Jurkat, Clone E6-1 (cell line): ENCODE measurements at regions not wholly inside any gene's neighbourhood (a gene's known extent, or its start where the extent isn't known, plus 50 kb on each side); places are given as distances from the start of the nearest gene placed in this dataset.

Experiments
- DNase-seq: peaks from one replicate; pipeline ENCODE4 v3.0.0-alpha.2; 2011; ENCODE audit warnings: low read depth, low spot score
- H3K4me3 ChIP-seq: 2 replicates; pipeline ENCODE4 v1.5.1; 2011; ENCODE audit warnings: mild to moderate bottlenecking, low read length, control low read depth, moderate library complexity

- no peak overlapping the region for H3K4me3 ChIP-seq
- no peak for DNase-seq
Observed at GRCh38 chr1:80891871-80892270, 908.9 kb upstream of the ADGRL2 start.

- H3K4me3 ChIP-seq = no peak overlapping the region
- DNase-seq = no peak
Observed at GRCh38 chr1:80882553-80882952, 918.2 kb upstream of the ADGRL2 start.

- no peak overlapping the region for H3K4me3 ChIP-seq
- DNase-seq = no peak
Observed at GRCh38 chr1:80878343-80878742, 922.4 kb upstream of the ADGRL2 start.

GRCh38 chr1:80876035-80876434, 924.7 kb upstream of the ADGRL2 start:
- H3K4me3 ChIP-seq = no peak overlapping the region
- DNase-seq = no peak

GRCh38 chr1:80869299-80869698, 931.4 kb upstream of the ADGRL2 start:
- no peak for DNase-seq
- no peak overlapping the region for H3K4me3 ChIP-seq

GRCh38 chr1:80847904-80848303, 952.8 kb upstream of the ADGRL2 start:
- no peak overlapping the region for H3K4me3 ChIP-seq
- no peak for DNase-seq

GRCh38 chr1:80846966-80847365, 953.8 kb upstream of the ADGRL2 start:
- DNase-seq = no peak
- H3K4me3 ChIP-seq = no peak overlapping the region

- no peak for DNase-seq
- H3K4me3 ChIP-seq = no peak overlapping the region
Observed at GRCh38 chr1:80842796-80843195, 957.9 kb upstream of the ADGRL2 start.

- no peak for DNase-seq
- no peak overlapping the region for H3K4me3 ChIP-seq
Observed at GRCh38 chr1:80841261-80841660, 959.5 kb upstream of the ADGRL2 start.

GRCh38 chr1:80837066-80837465, 963.7 kb upstream of the ADGRL2 start:
- no peak overlapping the region for H3K4me3 ChIP-seq
- no peak for DNase-seq

GRCh38 chr1:80836505-80836904, 964.2 kb upstream of the ADGRL2 start:
- no peak for DNase-seq
- H3K4me3 ChIP-seq = no peak overlapping the region

- no peak overlapping the region for H3K4me3 ChIP-seq
- no peak for DNase-seq
Observed at GRCh38 chr1:80827666-80828065, 973.1 kb upstream of the ADGRL2 start.

GRCh38 chr1:80825067-80825466, 975.7 kb upstream of the ADGRL2 start:
- no peak overlapping the region for H3K4me3 ChIP-seq
- no peak for DNase-seq

- H3K4me3 ChIP-seq = no peak overlapping the region
- DNase-seq = no peak
Observed at GRCh38 chr1:80818211-80818610, 982.5 kb upstream of the ADGRL2 start.

GRCh38 chr1:80807981-80808380, 992.8 kb upstream of the ADGRL2 start:
- DNase-seq = no peak

GRCh38 chr1:80806431-80806830, 994.3 kb upstream of the ADGRL2 start:
- no peak overlapping the region for H3K4me3 ChIP-seq
- no peak for DNase-seq

More at GRCh38 chr1:80807981-80808380, 992.8 kb upstream of the ADGRL2 start:
- no peak overlapping the region for H3K4me3 ChIP-seq

GRCh38 chr1:80801695-80802094, 999.0 kb upstream of the ADGRL2 start:
- no peak for DNase-seq
- no peak overlapping the region for H3K4me3 ChIP-seq

- DNase-seq = no peak
Observed at GRCh38 chr1:80799457-80799856, 1001.3 kb upstream of the ADGRL2 start.

GRCh38 chr1:80779275-80779674, 1021.5 kb upstream of the ADGRL2 start:
- no peak for DNase-seq
- H3K4me3 ChIP-seq = no peak overlapping the region

More at GRCh38 chr1:80799457-80799856, 1001.3 kb upstream of the ADGRL2 start:
- H3K4me3 ChIP-seq = no peak overlapping the region

GRCh38 chr1:80778094-80778840, 1022.5 kb upstream of the ADGRL2 start:
- no peak overlapping the region for H3K4me3 ChIP-seq
- no peak for DNase-seq

GRCh38 chr1:80776266-80776665, 1024.5 kb upstream of the ADGRL2 start:
- H3K4me3 ChIP-seq = no peak overlapping the region
- DNase-seq = no peak
